Ishikawa (cell line): ENCODE measurements at regions not wholly inside any gene's neighbourhood (a gene's known extent, or its start where the extent isn't known, plus 50 kb on each side); places are given as distances from the start of the nearest gene placed in this dataset.

Source experiments
- CEBPB ChIP-seq: IDR thresholded peaks from 2 replicates; pipeline ENCODE4 v1.6.1; 2012
- CREB1 ChIP-seq: IDR thresholded peaks from 2 replicates; pipeline ENCODE4 v1.6.1; 2012; ENCODE audit warnings: low read depth
- EGR1 ChIP-seq: IDR thresholded peaks from 2 replicates; pipeline ENCODE4 v1.6.1; 2012
- EP300 ChIP-seq: IDR thresholded peaks from 2 replicates; pipeline ENCODE4 v1.6.1; 2012; ENCODE audit warnings: borderline replicate concordance
- FOXM1 ChIP-seq: IDR thresholded peaks from 2 replicates; pipeline ENCODE4 v1.6.1; 2012; ENCODE audit warnings: low read depth, borderline replicate concordance
- NFIC ChIP-seq: IDR thresholded peaks from 2 replicates; pipeline ENCODE4 v1.6.1; 2012
- RAD21 ChIP-seq: IDR thresholded peaks from 2 replicates; pipeline ENCODE4 v1.6.1; 2012; ENCODE audit warnings: low read depth
- TAF1 ChIP-seq: IDR thresholded peaks from 2 replicates; pipeline ENCODE4 v1.6.1; 2012; ENCODE audit warnings: low read depth, mild to moderate bottlenecking
- TCF12 ChIP-seq: IDR thresholded peaks from 2 replicates; pipeline ENCODE4 v1.6.1; 2012; ENCODE audit warnings: low read depth
- TEAD4 ChIP-seq: IDR thresholded peaks from 2 replicates; pipeline ENCODE4 v1.6.1; 2012
- YY1 ChIP-seq: IDR thresholded peaks from 2 replicates; pipeline ENCODE4 v1.6.1; 2012; ENCODE audit warnings: low read depth
- ZBTB7A ChIP-seq: IDR thresholded peaks from 2 replicates; pipeline ENCODE4 v1.6.1; 2012; ENCODE audit warnings: low read depth
- TF ChIP-seq, protein P1 (sequence below): IDR thresholded peaks from 2 replicates; pipeline ENCODE4 v1.6.1; 2012; ENCODE audit warnings: low read depth, mild to moderate bottlenecking
- TF ChIP-seq, protein P2 (sequence below): IDR thresholded peaks from 2 replicates; pipeline ENCODE4 v1.6.1; 2012
- TF ChIP-seq, protein P3 (sequence below): IDR thresholded peaks from 2 replicates; pipeline ENCODE4 v1.6.1; 2012

DNA sequence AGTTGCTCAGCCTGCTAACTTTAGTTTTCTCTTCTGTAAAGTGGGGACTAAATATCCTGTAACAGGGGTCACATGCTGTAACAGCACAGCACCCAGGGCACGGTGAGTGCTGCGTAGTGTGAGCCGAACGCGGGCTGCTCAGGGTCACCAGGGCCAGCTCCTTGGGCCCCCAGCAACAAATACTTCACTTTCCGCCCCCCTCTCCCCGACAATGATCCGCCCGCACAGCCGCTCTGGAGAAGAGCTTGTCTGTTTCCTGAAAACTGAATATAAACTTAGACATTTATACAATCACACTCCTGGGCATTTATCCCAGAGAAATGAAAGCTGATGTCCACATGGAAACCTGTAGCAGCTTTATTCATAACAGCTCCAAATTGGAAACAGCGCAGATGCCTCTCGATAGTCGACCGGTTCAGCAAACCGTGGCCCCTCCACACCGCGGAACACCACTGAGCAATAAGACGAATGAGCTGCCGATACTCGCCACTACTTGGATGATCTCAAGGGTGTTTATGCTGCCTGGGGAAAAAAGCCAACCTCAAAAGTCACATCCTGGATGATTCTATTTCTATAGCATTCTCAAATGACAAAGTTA, 267.2 kb downstream of the PARN start:
- TF ChIP-seq, protein P1, sequence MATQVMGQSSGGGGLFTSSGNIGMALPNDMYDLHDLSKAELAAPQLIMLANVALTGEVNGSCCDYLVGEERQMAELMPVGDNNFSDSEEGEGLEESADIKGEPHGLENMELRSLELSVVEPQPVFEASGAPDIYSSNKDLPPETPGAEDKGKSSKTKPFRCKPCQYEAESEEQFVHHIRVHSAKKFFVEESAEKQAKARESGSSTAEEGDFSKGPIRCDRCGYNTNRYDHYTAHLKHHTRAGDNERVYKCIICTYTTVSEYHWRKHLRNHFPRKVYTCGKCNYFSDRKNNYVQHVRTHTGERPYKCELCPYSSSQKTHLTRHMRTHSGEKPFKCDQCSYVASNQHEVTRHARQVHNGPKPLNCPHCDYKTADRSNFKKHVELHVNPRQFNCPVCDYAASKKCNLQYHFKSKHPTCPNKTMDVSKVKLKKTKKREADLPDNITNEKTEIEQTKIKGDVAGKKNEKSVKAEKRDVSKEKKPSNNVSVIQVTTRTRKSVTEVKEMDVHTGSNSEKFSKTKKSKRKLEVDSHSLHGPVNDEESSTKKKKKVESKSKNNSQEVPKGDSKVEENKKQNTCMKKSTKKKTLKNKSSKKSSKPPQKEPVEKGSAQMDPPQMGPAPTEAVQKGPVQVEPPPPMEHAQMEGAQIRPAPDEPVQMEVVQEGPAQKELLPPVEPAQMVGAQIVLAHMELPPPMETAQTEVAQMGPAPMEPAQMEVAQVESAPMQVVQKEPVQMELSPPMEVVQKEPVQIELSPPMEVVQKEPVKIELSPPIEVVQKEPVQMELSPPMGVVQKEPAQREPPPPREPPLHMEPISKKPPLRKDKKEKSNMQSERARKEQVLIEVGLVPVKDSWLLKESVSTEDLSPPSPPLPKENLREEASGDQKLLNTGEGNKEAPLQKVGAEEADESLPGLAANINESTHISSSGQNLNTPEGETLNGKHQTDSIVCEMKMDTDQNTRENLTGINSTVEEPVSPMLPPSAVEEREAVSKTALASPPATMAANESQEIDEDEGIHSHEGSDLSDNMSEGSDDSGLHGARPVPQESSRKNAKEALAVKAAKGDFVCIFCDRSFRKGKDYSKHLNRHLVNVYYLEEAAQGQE, result no peak
- no peak for TF ChIP-seq NFIC
- TF ChIP-seq RAD21, result no peak
- TF ChIP-seq, protein P2, sequence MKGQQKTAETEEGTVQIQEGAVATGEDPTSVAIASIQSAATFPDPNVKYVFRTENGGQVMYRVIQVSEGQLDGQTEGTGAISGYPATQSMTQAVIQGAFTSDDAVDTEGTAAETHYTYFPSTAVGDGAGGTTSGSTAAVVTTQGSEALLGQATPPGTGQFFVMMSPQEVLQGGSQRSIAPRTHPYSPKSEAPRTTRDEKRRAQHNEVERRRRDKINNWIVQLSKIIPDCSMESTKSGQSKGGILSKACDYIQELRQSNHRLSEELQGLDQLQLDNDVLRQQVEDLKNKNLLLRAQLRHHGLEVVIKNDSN, result no peak
- TF ChIP-seq TCF12, result no peak
- no peak for TF ChIP-seq ZBTB7A
- no peak for TF ChIP-seq YY1
- TF ChIP-seq FOXM1, result no peak
- TF ChIP-seq TEAD4, result no peak
- TF ChIP-seq CEBPB, result no peak
- no peak for TF ChIP-seq EP300
- TF ChIP-seq, protein P3, sequence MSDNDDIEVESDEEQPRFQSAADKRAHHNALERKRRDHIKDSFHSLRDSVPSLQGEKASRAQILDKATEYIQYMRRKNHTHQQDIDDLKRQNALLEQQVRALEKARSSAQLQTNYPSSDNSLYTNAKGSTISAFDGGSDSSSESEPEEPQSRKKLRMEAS, result no peak
- TF ChIP-seq CREB1, result no peak

DNA sequence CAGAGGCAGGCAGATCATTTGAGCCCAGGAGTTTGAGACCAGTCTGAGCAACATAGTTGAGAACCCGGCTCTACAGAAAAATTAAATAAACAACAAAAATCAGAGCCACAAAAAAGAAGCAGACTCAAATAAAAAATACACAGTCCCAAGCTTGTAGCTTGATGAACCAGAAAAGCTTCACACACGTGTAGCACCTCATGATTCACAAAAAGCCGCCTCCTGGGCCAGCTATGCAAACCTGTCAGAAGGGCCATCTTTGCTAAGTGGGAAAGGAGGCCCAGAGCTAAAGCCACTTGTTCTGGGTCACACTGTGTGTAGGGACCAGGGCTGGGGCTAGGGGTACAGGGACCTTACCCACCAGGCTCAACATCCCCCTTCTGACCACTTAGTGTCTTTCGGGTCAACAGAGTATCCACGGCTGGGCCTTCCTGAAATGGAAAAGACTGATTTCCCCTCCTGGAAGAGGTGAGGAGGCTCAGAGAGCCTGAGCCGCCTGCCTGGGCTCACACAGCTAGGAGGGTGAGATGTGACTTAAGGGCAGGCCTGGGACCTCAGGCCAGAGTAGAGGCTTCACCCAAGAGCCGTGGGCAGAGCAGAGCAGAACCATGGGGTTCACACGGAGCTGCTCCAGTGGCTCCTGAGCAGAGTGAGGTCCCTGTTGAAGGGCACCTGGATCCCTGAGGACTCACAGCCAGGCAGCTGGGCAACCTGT, 269.6 kb downstream of the PARN start:
- TF ChIP-seq CREB1 (no peak), YY1 (no peak), CEBPB (no peak), TAF1 (no peak), NFIC (no peak), EP300 (no peak), EGR1 (no peak), FOXM1 (no peak), TEAD4 (no peak), TCF12 (no peak)
- TF ChIP-seq, protein P3, result no peak
- TF ChIP-seq, protein P1, result no peak
- TF ChIP-seq, protein P2, result no peak

DNA sequence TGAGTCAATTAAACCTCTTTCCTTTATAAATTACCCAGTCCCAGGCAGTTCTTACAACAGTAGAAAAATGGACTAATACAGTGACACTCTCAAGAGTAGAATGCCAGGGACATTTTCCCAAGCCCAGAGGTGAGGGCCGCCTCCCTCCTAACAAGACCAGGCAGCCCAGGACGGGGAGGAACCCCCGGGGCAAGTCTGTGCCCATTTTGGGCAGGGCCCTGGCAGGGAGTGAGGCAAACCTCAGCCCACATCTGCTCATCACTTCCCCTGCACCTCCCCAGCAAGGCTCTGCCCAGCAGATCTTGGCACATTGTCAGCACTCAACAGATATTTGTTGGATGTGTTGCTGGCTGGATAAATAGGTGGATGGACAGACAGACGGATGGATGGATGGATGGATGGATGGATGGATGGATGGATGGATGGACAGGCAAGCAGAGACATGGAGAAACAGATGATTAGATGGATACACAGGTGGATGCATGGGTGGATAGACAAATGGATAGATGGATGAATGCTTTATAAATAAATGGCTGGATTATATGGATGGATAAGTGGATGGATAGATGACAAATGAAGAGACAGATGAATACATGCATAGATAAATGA, 271.3 kb downstream of the PARN start:
- TF ChIP-seq TCF12 (no peak), TAF1 (no peak), CREB1 (no peak), EP300 (no peak), RAD21 (no peak), CEBPB (no peak), EGR1 (no peak), YY1 (no peak), ZBTB7A (no peak), FOXM1 (no peak)
- TF ChIP-seq, protein P1, result no peak
- TF ChIP-seq, protein P3, result no peak
- TF ChIP-seq, protein P2, result no peak
